Tibial artery (tissue), 4 donors: ENCODE measurements at regions not wholly inside any gene's neighbourhood (a gene's known extent, or its start where the extent isn't known, plus 50 kb on each side); places are given as distances from the start of the nearest gene placed in this dataset.

ENCODE experiments used
- DNase-seq, 2 donors: peaks; one replicate each; pipeline ENCODE4 v3.0.0-alpha.2; 2019
- H3K27ac ChIP-seq, 2 donors: fragments of 200-600 bp; sonication (generic) in 1 of 2; 1 replicate in 1 of 2; 2 replicates in 1 of 2; pipeline ENCODE4 v1.5.1; 2018 to 2019; ENCODE audit warnings: mild to moderate bottlenecking in 1 of 2
- H3K27me3 ChIP-seq, 2 donors: fragments of 200-600 bp; sonication (generic) in 1 of 2; one replicate each; pipeline versions ENCODE4 v1.5.1 to v1.6.0; 2016 to 2019
- H3K36me3 ChIP-seq, 3 donors: fragments of 200-600 bp; sonication (generic) in 2 of 3; one replicate each; pipeline ENCODE4 v1.5.1; 2016 to 2019; ENCODE audit warnings: mild to moderate bottlenecking in 2 of 3
- H3K4me1 ChIP-seq, 4 donors: fragments of 200-600 bp; sonication (generic) in 2 of 4; 1 replicate in 3 of 4; 2 replicates in 1 of 4; pipeline ENCODE4 v1.5.1; 2016 to 2019
- H3K4me3 ChIP-seq, 2 donors: fragments of 200-600 bp; sonication (generic) in 1 of 2; 1 replicate in 1 of 2; 2 replicates in 1 of 2; pipeline ENCODE4 v1.5.1; 2018 to 2019; ENCODE audit warnings: mild to moderate bottlenecking in 2 of 2
- H3K9me3 ChIP-seq, 3 donors: fragments of 200-600 bp; sonication (generic) in 1 of 3; one replicate each; pipeline ENCODE4 v1.5.1; 2016 to 2019
- CTCF ChIP-seq, 2 experiments: fragments of 200-600 bp in 1 of 2; fragments of 450-650 bp in 1 of 2; IDR thresholded peaks; one replicate each; pipeline ENCODE4 v1.5.1; 2017 to 2019; ENCODE audit warnings: antibody characterized with exemption in 2 of 2, mild to moderate bottlenecking in 1 of 2, moderate library complexity in 1 of 2
- intact Hi-C: fragments of 100-400 bp; cut with DNase I; formaldehyde crosslinking; loops from one replicate; pipeline ENCODE4 v1.15.0; 2023; ENCODE audit warnings: low total_unique reads

GRCh38 chr6:23340271-23340670, 770.9 kb downstream of the HDGFL1 start:
- Histone ChIP-seq H3K4me3 (no peak overlapping the region), H3K9me3 (no peaks in the 10 kb centered on the region), H3K27ac (no peak overlapping the region), H3K4me1 (no peaks in the 10 kb centered on the region), H3K27me3 (no peaks in the 10 kb centered on the region), H3K36me3 (no peaks in the 10 kb centered on the region)
- intact Hi-C loops: no loop called here
- no peak for DNase-seq
- TF ChIP-seq CTCF (IDR thresholded peaks at IDR 0.05): no peak

GRCh38 chr6:23343610-23344306, 774.4 kb downstream of the HDGFL1 start:
- no peaks in the 10 kb centered on the region for H3K9me3 ChIP-seq
- DNase-seq: no peak
- H3K27me3 ChIP-seq: no peaks in the 10 kb centered on the region
- intact Hi-C loops: no loop called here
- H3K4me1 ChIP-seq: no peaks in the 10 kb centered on the region
- no peak overlapping the region for H3K4me3 ChIP-seq
- no peak for TF ChIP-seq CTCF (IDR thresholded peaks at IDR 0.05)
- no peak overlapping the region for H3K27ac ChIP-seq
- no peaks in the 10 kb centered on the region for H3K36me3 ChIP-seq

GRCh38 chr6:23348185-23348584, 777.8 kb upstream of the NRSN1 start:
- no peak for TF ChIP-seq CTCF (IDR thresholded peaks at IDR 0.05)
- Histone ChIP-seq H3K36me3 (no peaks in the 10 kb centered on the region), H3K9me3 (no peaks in the 10 kb centered on the region), H3K4me3 (no peak overlapping the region), H3K27me3 (no peaks in the 10 kb centered on the region), H3K4me1 (no peaks in the 10 kb centered on the region), H3K27ac (no peak overlapping the region)
- DNase-seq: no peak
- intact Hi-C loops: no loop called here

- intact Hi-C loops: no loop called here
- no peaks in the 10 kb centered on the region for H3K27me3 ChIP-seq
- H3K9me3 ChIP-seq: no peaks in the 10 kb centered on the region
- DNase-seq: no peak
- TF ChIP-seq CTCF (IDR thresholded peaks at IDR 0.05): no peak
- H3K4me1 ChIP-seq: no peaks in the 10 kb centered on the region
- H3K36me3 ChIP-seq: no peaks in the 10 kb centered on the region
- no peak overlapping the region for H3K27ac ChIP-seq
- H3K4me3 ChIP-seq: no peak overlapping the region
Measured at GRCh38 chr6:23349521-23350147, 776.4 kb upstream of the NRSN1 start.

GRCh38 chr6:23350752-23351453, 775.1 kb upstream of the NRSN1 start:
- no peak for TF ChIP-seq CTCF (IDR thresholded peaks at IDR 0.05)
- Histone ChIP-seq H3K27me3 (no peaks in the 10 kb centered on the region), H3K36me3 (no peaks in the 10 kb centered on the region), H3K27ac (no peak overlapping the region), H3K9me3 (no peaks in the 10 kb centered on the region), H3K4me3 (no peak overlapping the region), H3K4me1 (no peaks in the 10 kb centered on the region)
- intact Hi-C loops: no loop called here
- DNase-seq: no peak
